HG03521 (cell line): ENCODE measurements at regions not wholly inside any gene's neighbourhood (a gene's known extent, or its start where the extent isn't known, plus 50 kb on each side); places are given as distances from the start of the nearest gene placed in this dataset.

Source experiments
- ATAC-seq: cut with Tn5 transposase; IDR thresholded peaks from one replicate; pipeline ENCODE4 v1.9.1; 2021; ENCODE audit warnings: mild to moderate bottlenecking, moderate library complexity; ENCODE audit not compliant: unreplicated experiment

DNA sequence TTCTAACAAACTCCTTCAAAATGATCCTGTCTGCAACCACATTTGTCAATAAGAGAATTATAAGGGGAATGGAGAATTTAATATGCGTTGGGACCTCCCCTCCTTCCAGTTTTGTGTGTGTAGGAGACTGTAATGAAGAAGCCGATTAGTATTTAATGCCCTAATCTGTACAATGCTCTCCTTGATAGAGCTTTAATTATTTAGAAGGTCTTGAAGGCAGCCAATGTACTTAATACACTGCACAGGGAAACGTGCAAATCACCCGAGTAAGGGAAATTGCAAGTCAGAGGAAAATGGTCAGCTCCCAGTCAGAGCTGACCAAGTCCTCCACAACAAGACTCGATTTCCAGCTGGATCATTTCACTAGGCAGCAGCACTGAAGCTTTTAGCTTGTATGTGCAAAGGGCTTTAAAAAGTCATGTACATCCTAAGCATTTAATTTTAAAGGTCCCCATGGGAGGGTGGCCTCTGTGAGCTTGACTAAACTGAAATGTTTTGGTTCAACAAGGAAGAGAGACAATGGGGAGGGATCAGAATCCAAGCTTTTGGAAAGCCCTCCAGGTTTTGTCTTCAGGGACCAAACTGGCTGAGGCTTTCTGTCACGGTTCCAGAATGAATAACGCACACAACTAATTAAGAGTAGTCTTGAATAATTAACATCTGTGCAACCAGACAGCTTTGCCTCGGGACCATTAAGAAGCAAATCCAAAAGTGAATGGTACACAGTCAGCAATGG is 159.8 kb upstream of the MITF start:
- no peak for ATAC-seq

DNA sequence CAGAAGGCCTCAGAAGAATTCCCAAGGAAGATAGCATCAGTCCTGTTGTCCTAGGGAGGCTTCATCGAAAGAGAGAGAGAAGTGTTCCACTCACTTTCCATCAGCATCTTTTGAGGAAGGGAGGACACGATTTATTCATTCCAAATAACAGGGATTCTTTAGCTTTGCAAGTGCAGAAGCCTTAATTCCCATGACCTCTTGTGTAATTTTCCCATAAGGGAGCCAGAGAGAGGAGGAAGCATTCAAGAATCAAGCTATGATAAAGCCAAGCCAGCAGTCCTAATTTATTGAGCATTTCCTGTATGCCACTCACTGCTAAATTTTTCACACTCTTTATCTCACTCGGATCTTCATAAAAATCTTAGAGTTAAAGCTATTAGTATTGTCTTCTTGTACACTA is 169.7 kb upstream of the MITF start:
- no peak for ATAC-seq

DNA sequence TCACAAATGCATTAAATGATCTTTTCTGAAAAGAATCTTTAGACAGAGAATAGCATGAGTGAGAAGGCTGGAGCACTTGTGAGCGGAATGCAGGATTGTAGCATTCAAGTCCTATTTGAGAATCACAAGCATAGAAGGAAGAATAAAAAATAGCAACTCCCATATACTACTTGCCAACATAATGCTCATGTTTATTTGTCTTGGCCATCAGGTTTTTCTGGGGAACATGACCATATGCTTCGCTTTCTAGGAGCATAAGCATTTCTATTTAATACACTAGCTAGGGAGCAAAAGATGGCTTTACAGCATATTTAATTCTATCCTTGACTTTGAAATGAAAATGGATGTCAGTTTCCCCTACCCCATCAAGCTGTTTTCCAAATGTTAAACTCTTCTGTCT is 170.3 kb upstream of the MITF start:
- no peak for ATAC-seq

DNA sequence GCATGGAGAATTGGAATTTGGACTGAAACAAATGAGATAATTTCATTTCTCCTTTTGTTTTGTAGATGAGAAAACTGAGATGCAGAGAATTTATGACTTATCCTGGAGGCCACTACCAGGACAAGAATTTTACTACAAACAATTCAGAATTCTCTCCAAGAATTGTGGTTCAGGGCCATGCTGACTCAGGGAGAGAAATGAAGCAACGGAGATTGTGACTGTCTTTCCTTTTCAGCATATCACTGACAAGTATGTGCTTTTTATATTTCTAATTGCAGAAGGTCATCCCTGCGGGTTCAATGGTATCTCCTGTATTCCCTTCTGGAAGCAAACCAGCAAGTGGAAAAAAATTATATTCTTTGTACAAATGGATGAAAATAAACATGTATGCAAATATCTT is 170.8 kb upstream of the MITF start:
- ATAC-seq, result no peak

DNA sequence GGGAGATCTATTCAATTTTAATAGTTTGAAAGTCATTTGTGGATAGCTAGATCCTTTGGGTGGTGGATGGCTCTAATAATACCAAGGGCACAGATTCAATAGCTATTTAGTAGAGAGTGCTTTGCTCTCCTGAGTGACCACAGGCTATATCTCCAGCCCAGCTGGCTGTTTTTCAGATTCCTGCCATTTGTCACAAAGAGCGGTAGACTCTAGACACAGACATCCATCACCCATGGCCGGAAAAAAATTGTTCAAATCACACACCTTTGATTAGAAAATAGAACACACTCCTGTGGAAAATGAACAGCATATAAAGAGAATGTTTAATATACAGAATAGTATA is 171.6 kb upstream of the MITF start:
- ATAC-seq, result no peak

DNA sequence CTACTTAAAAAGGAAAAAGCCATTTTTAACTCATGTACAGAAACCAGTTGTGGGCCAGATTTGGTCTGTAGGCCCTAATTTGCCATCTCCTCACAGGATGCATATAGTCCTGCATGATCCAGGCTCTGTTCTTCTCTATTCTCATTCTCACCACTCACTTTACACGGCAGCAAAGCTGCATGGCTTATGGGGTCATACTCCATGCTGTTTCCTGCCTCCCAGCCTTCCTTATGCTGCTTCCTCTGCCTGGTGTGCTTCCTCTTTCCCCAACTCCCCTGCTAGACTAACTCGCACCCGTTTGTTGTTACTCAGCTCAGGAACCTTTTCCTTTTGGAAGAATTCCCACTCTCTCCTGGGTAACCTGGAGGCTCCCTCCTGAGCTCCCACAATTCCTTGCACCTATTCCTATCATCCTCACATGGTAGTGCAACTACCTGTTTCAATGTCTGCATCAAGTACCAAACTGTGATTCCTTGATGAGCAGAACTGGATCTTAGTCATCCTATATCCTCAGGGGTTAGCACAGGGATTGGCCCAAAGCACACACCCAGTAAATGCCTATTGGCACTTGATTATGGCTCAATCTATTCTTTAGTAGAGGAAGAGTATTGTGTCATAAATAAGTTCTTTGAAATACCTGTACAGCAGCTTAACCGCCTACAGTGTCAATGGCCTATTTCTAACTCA is 172.1 kb upstream of the MITF start:
- ATAC-seq, result no peak

DNA sequence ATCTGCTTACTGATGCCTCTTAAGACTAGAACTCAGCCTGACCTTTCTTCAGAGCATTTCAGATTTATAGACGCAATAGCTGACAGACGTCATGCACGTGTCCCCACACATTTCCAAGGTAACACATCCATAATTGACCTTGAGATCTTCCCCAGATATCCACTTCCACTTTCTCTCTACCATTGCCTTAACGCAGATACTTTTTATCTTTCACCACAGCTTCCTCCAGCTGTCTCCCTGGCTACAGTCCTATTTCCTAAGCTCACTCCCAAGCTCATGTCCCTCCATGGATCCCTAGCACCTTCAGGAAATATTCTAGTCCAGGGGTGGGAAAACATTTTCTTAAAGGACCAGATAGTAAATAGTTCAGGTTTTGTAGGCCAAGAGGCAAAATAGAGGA is 173.0 kb upstream of the MITF start:
- no peak for ATAC-seq

DNA sequence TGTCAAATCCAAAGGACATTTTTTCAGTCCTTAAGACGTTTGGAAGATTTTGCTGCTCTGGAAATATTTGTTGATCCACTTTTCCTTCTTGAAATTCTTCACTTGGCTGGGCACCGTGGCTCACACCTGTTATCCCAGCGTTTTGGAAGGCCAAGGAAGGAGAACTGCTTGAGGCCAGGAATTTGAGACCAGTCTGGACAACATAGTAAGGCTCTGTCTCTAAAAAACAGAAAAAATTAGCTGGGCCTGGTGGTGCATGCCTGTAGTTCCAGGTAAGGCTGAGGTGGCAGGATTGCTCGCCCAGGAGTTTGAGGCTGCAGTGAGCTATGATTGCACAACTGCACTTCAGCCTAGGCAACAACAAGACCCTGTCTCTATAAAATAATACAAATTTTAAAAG is 173.9 kb upstream of the MITF start:
- no peak for ATAC-seq

DNA sequence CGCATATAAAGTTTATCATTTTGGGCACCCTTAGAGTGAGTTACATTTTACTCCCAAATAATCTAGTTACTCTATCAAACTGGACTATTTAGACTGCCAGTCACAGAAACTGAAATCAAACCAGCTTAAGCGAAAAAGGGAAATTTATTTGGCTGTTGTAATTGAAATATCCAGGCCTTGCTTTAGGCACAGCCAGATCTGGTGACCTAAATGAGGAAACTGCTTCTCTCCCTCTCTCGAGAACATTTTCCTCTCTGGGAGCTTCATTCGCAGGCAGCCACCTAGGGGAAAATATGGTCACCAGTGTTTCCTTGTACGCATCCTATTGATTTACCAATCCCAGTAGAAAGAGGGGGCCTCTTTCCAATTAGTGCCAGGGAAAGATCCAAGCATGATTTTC is 175.3 kb upstream of the MITF start:
- ATAC-seq, result no peak

DNA sequence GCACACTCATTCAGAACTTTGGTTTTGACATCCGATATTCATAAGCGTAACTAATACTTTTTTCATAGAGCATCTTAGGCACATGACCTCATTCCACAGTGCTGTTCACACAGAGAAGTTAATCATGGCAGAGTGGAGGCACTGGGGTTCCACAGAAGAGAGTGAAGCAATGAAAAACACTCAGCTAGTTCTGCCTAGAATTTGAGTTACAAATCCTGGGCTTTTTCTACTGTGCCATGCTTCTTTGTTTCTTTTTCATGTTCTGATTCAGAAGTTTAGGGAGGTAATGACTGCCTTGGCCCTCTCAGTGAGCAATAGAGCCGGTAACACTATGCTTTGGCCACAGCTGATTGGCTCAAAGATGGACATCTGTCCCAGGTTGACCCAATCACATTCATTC is 176.1 kb upstream of the MITF start:
- ATAC-seq, result no peak

DNA sequence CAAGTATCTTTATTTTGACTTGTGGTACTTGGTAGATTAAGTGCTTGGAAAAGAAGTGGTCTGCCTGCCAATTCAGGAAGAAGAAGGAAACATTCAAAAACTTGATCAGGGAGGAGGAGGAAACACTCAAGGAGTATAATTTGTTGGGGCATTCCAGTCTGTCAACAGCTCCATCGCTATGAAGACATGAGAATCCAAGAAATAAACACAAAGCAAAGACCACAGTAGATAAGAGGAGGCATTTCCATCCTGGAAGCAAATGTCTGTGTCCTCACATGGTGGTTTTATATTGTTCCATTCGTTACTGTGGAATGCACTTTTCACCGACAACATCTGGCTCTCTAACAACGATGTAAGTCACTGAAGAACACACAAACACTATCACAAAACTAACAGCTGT is 176.1 kb upstream of the FRMD4B start:
- no peak for ATAC-seq

DNA sequence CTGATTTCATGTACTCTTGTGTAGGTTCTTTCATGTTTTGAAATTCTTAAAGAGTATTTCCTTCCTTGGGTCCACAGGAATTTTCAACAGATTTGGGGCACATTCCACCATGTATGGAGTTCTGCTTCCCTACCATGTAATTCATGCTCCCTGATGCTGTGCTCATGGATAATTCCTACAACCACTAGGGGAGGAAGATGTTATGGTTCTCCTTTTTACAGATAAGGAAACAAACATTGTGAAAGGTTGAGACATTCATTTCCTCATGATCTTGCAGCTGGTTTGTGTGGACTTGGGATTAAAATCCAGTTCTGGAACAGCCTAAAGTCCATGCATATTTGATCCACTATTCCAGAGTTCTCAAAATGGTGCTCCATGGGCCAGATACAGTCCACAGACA is 174.9 kb upstream of the FRMD4B start:
- ATAC-seq, result no peak

DNA sequence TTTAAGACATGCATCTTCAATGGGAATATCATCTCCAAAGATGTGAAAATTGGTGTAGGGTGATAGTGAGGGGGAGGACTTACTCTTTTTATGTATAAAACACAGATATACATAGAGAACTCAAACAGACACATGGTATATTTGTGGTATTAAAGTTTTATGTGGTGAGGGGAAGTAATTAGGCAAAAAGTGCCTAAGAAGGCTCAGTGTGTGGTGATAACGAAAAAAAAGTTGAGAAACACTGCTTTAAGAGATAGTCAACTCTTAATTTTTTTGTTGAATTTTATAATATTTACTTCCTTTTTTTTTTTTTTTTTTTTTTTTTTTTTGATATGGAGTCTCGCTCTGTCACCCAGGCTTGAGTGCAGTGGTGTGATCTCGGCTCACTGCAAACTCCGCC is 174.2 kb upstream of the FRMD4B start:
- no peak for ATAC-seq

DNA sequence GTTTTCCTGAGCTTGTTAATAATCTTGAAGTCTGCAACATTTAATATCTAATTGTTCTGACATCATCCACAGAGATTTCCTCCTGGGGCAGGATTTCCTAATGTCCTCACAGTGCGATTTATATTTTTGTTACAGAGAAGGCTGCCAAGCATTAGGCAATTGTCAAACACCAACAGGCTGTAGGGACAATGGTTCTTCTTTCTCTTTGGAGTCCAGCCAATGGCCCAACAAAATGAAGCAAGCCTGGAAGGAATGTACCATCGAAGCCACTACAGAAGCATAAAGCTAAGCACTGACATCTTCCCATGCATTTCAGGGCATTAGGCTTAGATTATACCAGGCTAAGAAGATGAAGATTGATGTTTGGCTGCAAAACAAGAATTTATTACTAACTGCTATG is 173.0 kb upstream of the FRMD4B start:
- no peak for ATAC-seq

DNA sequence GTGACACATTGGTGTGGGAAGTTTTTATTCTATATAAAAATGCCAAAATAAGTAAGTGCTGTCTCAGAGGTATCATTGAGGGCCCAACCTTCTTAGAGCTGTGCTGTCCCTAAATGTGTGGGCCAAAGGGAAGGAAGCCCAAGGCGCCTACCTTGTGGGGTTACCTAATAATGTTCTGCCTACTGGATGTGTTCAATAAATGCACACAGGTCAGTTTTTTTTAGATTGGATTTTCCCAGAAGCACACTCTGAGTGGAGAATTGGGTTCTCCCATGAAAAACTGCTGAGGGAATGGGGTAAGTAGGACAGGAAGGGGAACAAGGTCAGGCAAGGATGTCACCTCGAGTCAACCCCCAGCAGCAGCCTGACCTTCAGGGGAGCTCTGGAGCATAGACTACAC is 168.7 kb upstream of the FRMD4B start:
- ATAC-seq, result no peak

DNA sequence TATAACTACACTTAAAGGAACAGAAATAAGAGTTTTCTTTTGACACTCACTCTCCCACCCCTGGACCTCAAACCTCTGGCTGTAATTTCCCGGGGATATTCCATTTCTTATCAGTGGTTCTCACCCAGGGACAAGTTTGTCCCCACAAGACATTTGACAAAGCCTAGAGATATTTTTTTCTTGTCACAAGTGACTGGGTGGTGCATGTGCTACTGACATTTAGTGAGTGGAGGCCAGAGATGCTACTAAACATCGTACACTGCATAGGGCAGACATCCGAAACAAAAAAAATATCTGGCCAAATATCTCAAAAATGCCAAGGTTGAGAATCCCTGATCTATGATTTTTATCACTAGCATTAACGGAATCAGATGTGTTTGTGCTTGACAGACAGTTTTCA is 168.0 kb upstream of the FRMD4B start:
- no peak for ATAC-seq

DNA sequence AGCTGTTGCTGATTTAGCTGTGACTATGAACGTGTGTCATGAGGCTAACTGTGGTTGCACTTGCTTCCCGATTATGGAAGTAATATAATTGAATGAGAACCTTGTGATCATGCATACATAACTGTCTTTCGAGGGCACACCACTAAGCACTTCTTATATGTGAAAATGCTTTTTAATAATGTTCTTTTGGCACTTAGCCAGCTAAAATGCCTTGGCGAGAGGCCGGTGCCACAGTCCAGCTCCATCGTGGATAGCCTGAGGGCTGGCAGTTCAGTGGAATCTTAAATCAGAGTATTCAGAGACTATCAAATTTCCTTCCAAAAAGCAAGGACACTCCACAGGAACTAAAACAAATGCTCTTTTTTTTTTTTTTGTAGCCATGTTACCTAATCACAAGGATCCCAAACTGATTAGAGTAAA is 161.6 kb upstream of the FRMD4B start:
- ATAC-seq, result no peak

DNA sequence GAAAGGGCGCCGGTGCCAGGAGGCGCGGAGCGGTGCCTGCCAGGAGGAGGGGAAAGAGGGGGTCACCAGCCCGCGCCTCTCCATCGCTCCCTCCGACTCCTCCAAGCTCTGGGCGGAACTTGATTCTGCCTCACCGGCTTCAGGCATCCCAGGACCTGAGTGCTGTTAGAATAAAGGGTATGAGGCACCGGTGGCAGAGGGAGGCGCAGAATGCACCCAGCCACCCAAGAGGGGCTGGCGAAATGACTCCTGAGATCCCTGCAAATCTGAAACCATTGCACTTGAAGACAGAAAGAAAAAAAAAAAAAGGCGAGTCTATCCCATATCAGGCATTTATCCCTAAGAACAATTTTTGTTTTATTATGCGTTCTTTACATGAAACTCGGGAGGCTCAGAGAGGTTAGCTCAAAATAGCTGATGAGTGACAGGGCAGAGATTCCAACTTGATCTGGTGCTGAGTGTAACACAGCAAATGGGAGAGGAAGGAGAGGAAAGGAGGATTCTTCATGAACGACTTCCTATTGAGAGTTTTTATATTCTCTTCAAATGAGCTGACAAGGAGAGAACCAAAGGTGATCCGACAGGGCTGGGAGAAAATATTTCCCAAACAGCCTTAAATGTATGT is 157.0 kb upstream of the FRMD4B start:
- ATAC-seq, result no peak

DNA sequence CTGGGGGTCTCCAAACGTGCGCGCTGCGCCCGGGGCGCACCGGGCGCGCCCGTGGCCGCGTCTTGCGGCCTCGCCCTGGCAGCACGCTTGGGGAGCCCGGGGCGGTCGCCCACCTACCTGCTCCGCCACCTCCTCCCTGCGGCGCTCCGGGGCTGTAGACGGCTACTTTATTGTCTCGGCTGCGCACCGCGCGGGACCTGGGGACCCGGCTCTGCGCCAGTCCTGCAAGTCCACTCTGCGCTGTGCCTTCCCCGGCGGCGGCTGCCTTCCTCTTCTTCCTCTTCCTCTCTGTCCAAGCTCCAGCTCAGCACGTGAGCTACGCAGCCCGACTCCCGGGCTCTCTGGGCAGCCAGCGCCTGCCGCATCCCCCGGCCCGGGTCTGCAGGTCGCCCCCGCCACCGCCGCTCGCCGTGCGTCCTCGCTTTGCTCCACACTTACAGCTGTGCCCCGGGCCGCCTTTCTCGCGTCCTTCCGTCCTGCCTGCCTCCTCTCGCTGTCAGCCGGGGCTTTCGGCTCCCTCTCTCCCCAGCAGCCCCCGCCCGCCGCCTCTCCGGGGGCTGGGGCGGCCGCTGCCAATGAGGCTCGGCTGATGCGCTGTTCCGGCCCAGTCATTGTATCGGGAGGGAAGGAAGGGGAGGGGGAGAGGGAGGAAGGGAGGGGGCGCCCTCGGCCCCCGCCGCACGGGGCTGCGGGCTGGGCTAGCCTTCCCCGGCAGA is 156.4 kb upstream of the FRMD4B start:
- ATAC-seq, result no peak

DNA sequence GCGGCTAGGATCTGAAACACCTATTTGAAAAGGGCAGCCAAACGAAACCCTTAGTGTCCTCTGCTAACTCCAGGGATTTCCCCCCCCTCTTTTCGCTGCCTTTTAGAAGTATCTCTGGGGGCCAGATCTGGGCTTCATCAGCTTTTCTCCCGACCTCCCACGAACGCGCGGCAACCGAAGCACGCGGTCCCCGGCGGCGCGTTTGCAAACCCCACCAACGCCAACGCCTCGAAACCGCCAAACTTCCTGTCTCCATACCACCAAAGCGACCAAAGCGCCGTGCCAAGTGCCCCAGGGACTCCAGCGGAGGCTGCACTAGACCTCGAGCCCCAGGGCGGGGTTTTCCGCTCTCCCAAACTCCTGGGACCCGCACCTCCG is 155.8 kb upstream of the FRMD4B start:
- ATAC-seq, result no peak

DNA sequence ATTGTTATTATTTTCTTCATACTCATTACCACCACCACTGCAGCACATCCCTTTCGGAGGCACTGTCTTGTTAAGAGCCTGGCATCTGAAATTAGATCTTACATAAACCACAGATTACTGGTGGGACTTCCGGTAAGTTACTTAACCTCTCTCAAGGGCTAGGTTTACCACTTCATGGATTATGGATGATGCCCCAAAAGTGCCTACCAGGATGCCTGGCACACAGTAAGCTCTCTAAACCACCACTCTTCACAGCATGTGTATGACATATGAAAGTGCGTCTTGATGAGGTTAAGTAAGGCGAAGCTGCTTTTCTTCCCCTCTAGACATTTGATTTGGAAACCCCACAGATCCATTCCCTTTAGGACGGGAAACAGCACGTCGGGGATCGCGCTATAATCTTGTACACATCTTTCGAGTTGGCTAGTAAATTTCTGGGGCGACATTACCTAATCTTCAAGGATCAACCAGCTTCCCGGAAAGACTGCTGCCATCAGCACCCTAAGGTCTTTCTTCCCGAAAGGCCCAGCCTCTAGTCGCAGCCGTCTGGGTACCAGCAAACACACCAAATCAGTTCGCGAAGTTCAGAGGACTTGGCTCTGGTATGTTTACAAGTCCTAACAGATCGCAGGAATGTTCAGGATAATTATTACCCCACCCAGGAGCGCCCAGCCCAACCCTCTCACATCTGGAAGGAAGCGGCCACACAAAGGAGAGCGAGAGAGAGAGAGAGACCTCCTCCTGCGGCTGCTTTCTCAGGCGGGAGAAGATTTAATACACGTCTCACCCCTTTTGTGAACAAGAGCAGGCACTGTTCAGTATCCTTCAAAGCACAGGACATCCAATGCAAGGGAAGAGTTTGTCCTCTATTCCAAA is 155.1 kb upstream of the FRMD4B start:
- ATAC-seq, result no peak
